ENCODE measurements at regions not wholly inside any gene's neighbourhood (a gene's known extent, or its start where the extent isn't known, plus 50 kb on each side); places are given as distances from the start of the nearest gene placed in this dataset.

DNA sequence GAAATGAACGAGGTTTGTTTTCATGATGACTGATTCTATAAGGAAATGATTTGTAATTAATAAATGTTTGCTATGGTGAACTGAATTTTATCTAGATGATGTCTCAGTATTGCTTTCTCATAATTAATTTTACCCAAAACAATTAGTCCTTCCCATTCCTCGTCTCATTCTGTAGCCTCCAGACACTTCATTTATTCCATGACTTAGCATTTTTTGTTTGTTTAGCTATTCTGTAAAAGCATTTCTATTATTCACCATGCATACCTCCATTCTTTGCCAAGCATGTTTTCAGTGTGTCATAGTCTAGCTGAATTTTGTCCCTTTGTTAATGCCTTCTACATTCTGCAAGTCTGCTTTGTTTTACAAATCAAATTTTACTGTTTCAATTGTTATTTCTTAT lies 137.4 kb upstream of the RPL10L start:
- no peak for DNase-seq
- in situ Hi-C loops (cut with HindIII; ENCODE audit: low pct_ligation_motif_present, low pct_unique_long_range_greater_than_20kb, low sequenced_read_pairs) = no loop called here

DNA sequence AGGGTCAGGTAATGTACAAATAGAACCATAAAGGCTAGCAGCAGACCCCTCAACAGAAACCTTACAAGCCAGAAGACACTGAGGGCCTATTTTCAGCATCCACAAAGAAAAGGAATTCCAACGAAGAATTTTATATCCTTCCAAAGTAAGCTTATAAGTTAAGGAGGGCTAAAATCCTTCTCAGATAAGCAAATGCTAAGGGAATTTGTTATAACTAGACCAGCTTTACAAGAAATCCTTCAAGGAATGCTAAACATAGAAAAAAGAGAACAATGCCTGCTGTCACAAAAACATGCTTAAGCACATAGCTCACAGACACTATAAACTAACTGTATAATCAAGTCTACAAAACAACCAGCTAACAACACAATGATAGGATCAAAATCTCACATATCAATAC lies 130.7 kb upstream of the RPL10L start:
- in situ Hi-C loops (cut with HindIII; ENCODE audit: low pct_ligation_motif_present, low pct_unique_long_range_greater_than_20kb, low sequenced_read_pairs) = no loop called here
- no peak for DNase-seq

DNA sequence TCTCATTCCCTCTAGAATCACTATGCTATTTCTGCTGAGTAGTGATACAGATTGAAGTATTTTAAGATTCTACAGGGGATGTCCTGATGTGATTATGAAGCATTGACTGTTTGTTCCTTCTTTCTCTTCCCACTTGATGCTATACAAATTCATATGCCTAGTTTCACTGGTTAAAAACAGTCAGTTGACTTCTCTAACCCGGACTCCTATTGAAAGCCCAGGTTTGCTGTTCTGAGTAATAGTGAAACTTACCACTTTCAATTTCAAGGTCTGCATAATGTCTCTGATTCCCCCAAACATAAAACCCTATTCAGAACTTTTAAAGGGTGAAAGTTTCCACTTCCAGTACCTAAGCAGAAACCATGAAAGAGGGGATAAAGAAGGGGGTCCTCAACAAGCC lies 117.7 kb upstream of the RPL10L start:
- in situ Hi-C loops (cut with HindIII; ENCODE audit: low pct_ligation_motif_present, low pct_unique_long_range_greater_than_20kb, low sequenced_read_pairs) = no loop called here
- no peak for DNase-seq

DNA sequence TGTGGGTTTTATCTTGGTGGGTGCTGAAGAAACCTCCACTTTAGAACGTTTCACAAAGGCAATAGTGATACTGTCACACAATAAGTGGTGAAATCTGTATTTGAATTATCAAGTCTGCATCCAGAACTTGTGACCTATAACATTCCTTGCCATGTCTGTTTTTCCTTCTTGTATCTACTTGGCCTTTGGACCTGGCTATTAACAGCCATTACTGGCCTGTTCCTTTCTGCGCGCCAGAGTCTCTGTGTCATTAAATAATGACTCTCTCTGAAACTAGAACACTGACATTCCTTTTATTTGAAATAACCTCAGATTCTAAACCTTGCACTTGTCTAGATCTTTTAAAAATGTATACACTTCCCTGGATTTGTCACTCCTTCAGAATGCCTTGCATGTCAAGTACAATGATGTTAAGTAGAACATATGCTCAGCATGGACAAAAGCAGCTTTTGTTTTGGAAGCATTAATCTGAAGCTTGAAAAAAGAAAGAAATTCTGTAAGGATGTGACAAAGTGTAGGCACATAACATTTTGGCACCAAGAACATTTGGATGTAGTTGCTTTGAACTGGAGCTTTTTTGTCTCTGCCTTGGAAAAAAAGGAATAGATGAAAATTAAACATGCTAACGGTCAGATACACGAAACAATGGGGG lies 95.5 kb upstream of the RPL10L start:
- in situ Hi-C loops (cut with HindIII; ENCODE audit: low pct_ligation_motif_present, low pct_unique_long_range_greater_than_20kb, low sequenced_read_pairs) = no loop called here
- no peak for DNase-seq

DNA sequence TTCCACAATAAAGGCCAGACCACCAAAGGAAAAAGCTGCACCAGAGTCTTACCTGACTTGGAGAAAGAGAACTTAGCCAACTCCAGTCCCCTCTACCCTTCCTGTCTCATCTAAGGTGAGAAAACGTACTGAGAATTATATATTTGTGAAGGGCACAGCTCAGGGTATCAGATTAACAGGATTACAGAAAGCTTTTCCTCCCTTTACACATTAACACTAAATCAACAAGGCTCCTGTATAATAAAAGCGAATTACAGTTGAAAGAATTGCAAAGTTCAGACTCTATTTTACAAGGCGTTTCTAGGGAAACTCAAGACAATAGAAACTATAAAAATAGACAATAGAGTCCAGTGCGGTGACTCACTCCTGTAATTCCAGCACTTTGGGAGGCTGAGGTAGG lies 82.7 kb upstream of the RPL10L start:
- DNase-seq = no peak
- in situ Hi-C loops (cut with HindIII; ENCODE audit: low pct_ligation_motif_present, low pct_unique_long_range_greater_than_20kb, low sequenced_read_pairs) = no loop called here

DNA sequence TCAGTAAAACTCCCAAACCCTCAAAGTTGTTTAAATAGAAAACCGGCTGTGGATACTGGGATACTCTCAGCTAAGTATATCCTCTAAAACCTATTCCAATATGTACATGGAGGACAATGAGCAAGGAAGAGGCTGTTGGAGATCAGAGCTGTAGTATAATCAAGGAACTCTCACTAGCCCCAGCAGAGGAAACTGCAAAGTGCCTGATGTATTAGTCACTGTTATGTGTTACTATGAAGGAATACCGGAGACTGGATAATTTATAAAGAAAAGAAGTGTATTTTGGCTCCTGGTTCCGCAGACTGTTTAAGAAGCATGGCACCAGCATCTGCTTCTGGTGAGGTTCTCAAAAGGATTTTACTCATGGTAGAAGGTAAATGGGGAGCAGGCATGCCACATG lies 65.6 kb upstream of the RPL10L start:
- peak; percentile 32 for DNase-seq
- in situ Hi-C loops (cut with HindIII; ENCODE audit: low pct_ligation_motif_present, low pct_unique_long_range_greater_than_20kb, low sequenced_read_pairs) = no loop called here
